HepG2 (cell line): ENCODE measurements at regions not wholly inside any gene's neighbourhood (a gene's known extent, or its start where the extent isn't known, plus 50 kb on each side); places are given as distances from the start of the nearest gene placed in this dataset.

Experiments
- ATAC-seq: fragments of 200-7000 bp; cut with Tn5 transposase; 3 replicates; pipeline ENCODE4 v1.9.1; 2020; ENCODE audit warnings: mild to moderate bottlenecking, moderate library complexity
- BruUV-seq: library from RNA; stranded (reverse); fragments of 400-500 nt; replicated peaks from 2 replicates; lab custom pipeline; 2021; lab: Mats Ljungman, UMichigan
- CTCF ChIA-PET: fragments of 300-600 bp; formaldehyde crosslinking; extraction: SDS; loops from one replicate; lab custom pipeline; 2021; ENCODE audit warnings: low total read pairs, inconsistent platforms, low intra/inter-chr PET ratio; lab: Yijun Ruan, JAX
- POLR2A ChIA-PET: fragments of 350-600 bp; sonication (Branson Sonifier 250); formaldehyde crosslinking; loops from one replicate; lab custom pipeline; 2020; ENCODE audit warnings: antibody characterized with exemption, inconsistent platforms; lab: Yijun Ruan, JAX
- DNase-seq: peaks from one replicate; pipeline ENCODE4 v3.0.0-alpha.2; 2015; ENCODE audit warnings: low spot score
- FAIRE-seq: peaks from 3 replicates; lab custom pipeline; 2011; peaks lifted over from hg19 to GRCh38; lab: Jason Lieb, UNC
- H2AFZ ChIP-seq: one replicate; pipeline ENCODE4 v1.6.1; 2011; ENCODE audit warnings: low read length, inconsistent platforms
- H3K27ac ChIP-seq: fragments of 300-600 bp; 3 replicates; pipeline ENCODE4 v1.8.0; 2011; ENCODE audit warnings: mixed run types, mild to moderate bottlenecking, mixed read lengths, low read length, inconsistent platforms; ENCODE audit not compliant: insufficient read depth; ENCODE audit errors: extremely low read length
- H3K27me3 ChIP-seq, 2 experiments: fragments of 200-600 bp in 1 of 2; 2 replicates in 1 of 2; 3 replicates in 1 of 2; pipeline versions ENCODE4 v1.6.0 to v1.8.0; 2011; ENCODE audit warnings: low read length in 2 of 2, mild to moderate bottlenecking in 2 of 2, moderate library complexity in 2 of 2, inconsistent platforms in 1 of 2; ENCODE audit not compliant: insufficient read depth in 2 of 2, control insufficient read depth in 1 of 2
- H3K36me3 ChIP-seq, 2 experiments: fragments of 200-600 bp in 1 of 2; replicated peaks in 1 of 2; 2 replicates in 1 of 2; 3 replicates in 1 of 2; pipeline versions ENCODE4 v1.5.1 to v1.8.0; 2011; ENCODE audit warnings: low read length in 2 of 2, inconsistent platforms in 1 of 2; ENCODE audit not compliant: insufficient read depth in 2 of 2, control insufficient read depth in 1 of 2
- H3K4me1 ChIP-seq: 2 replicates; pipeline ENCODE4 v1.5.1; 2012; ENCODE audit warnings: low read length, inconsistent platforms; ENCODE audit not compliant: insufficient read depth
- H3K4me2 ChIP-seq: 2 replicates; pipeline ENCODE4 v1.6.0; 2011; ENCODE audit warnings: low read depth, low read length, inconsistent platforms
- H3K4me3 ChIP-seq, 3 experiments: fragments of 200-600 bp in 1 of 3; sonication (generic), shearing (Covaris generic) in 1 of 3; replicated peaks in 1 of 3; 2 replicates each; pipeline ENCODE4 v1.5.1; 2011 to 2016; ENCODE audit warnings: low read length in 3 of 3, inconsistent platforms in 2 of 3, low read depth in 2 of 3, mild to moderate bottlenecking in 2 of 3, control low read depth in 1 of 3, mixed read lengths in 1 of 3; ENCODE audit not compliant: insufficient read depth in 1 of 3
- H3K79me2 ChIP-seq: one replicate; pipeline ENCODE4 v1.6.1; 2011; ENCODE audit warnings: low read length, inconsistent platforms; ENCODE audit not compliant: insufficient read depth
- H3K9ac ChIP-seq: 2 replicates; pipeline ENCODE4 v1.6.0; 2011; ENCODE audit warnings: mild to moderate bottlenecking, low read depth, low read length, inconsistent platforms; ENCODE audit not compliant: insufficient read depth
- H3K9me3 ChIP-seq: 2 replicates; pipeline ENCODE4 v1.5.1; 2012; ENCODE audit warnings: mild to moderate bottlenecking, low read length
- H4K20me1 ChIP-seq: 2 replicates; pipeline ENCODE4 v1.6.0; 2011; ENCODE audit warnings: inconsistent platforms, mild to moderate bottlenecking, low read length, moderate library complexity; ENCODE audit not compliant: insufficient read depth
- ATRX ChIP-seq: sonication (generic); formaldehyde crosslinking; IDR thresholded peaks from 2 replicates; pipeline ENCODE4 v1.4.0; 2020; ENCODE audit warnings: missing genetic modification reagents, borderline replicate concordance
- CBFB ChIP-seq: sonication (generic); formaldehyde crosslinking; IDR thresholded peaks from 2 replicates; pipeline ENCODE4 v1.4.0; 2020; ENCODE audit warnings: missing genetic modification reagents
- DPF2 ChIP-seq: sonication (generic); formaldehyde crosslinking; IDR thresholded peaks from 2 replicates; pipeline ENCODE4 v1.4.0; 2020; ENCODE audit warnings: mild to moderate bottlenecking, low read depth, missing genetic modification reagents, borderline replicate concordance
- HIVEP1 ChIP-seq: sonication (generic); formaldehyde crosslinking; IDR thresholded peaks from 2 replicates; pipeline ENCODE4 v1.4.0; 2020; ENCODE audit warnings: mild to moderate bottlenecking, missing genetic modification reagents
- MAFK ChIP-seq, 2 experiments: IDR thresholded peaks in 1 of 2; conservative IDR thresholded peaks in 1 of 2; 2 replicates each; pipeline ENCODE4 v1.6.1; 2011; ENCODE audit warnings: improper control_type of control experiment in 2 of 2, low read length in 2 of 2
- MAX ChIP-seq: IDR thresholded peaks from 2 replicates; pipeline ENCODE4 v1.6.1; 2012; ENCODE audit warnings: inconsistent platforms
- SKIL ChIP-seq: sonication (generic); formaldehyde crosslinking; IDR thresholded peaks from 2 replicates; pipeline ENCODE4 v1.8.0; 2022; ENCODE audit warnings: missing genetic modification reagents, mild to moderate bottlenecking, moderate library complexity, borderline replicate concordance
- U2AF1 ChIP-seq: fragments of 200-400 bp; formaldehyde crosslinking; optimal IDR thresholded peaks from 2 replicates; pipeline ENCODE3; 2017; ENCODE audit warnings: mild to moderate bottlenecking, low read depth, low read length
- ZC3H4 ChIP-seq: sonication (generic); formaldehyde crosslinking; IDR thresholded peaks from 2 replicates; pipeline ENCODE4 v1.4.0; 2020; ENCODE audit warnings: missing genetic modification reagents, borderline replicate concordance
- ZFP36L2 ChIP-seq: sonication (generic); formaldehyde crosslinking; IDR thresholded peaks from 2 replicates; pipeline ENCODE4 v1.4.0; 2020; ENCODE audit warnings: missing genetic modification reagents
- ZNF44 ChIP-seq: sonication (generic); formaldehyde crosslinking; IDR thresholded peaks from 2 replicates; pipeline ENCODE4 v1.5.1; 2020; ENCODE audit warnings: mild to moderate bottlenecking, missing genetic modification reagents
- WGBS: methylation state at CpG from one replicate; pipeline ENCODE4 v1.1.6; 2017; ENCODE audit warnings: low lambda C conversion rate; 5-methylcytosine and 5-hydroxymethylcytosine counted together
- in situ Hi-C: cut with HindIII; loops from 2 replicates; pipeline ENCODE4 v1.10.0; 2017; ENCODE audit warnings: low pct_unique_long_range_greater_than_20kb; ENCODE audit not compliant: extremely low pct_ligation_motif_present
- intact Hi-C: fragments of 100-400 bp; cut with micrococcal nuclease; formaldehyde crosslinking; loops from one replicate; pipeline ENCODE4 v1.10.0; 2022; ENCODE audit not compliant: unreplicated experiment
- TF ChIP-seq, protein P1 (sequence below): sonication (generic); formaldehyde crosslinking; IDR thresholded peaks from 2 replicates; pipeline ENCODE4 v1.4.0; 2020; ENCODE audit warnings: missing genetic modification reagents, borderline replicate concordance
- TF ChIP-seq, protein P2 (sequence below): sonication (generic); IDR thresholded peaks from 2 replicates; pipeline ENCODE4 v1.6.1; 2016; ENCODE audit warnings: low read depth, borderline replicate concordance

DNA sequence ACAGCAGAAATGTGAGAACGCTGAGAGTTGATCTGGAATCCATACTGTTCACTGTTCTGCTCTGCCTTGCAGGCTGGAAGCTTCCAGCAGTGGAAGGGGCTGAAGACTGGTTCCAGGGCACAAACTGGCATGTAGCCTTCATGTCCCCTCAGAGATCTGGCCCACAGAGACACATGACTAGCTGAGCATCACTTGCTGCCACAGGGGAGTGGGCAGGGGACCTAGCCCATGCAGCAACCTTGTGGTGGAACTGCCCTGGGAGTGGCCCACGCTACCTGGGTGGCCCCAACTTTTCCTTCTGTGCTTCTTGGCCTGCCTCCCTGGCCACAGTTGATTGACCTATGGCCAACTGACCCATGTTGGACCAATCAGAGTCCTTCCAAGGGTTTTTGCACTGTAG is 98.1 kb downstream of the TPRA1 start (continued):
- TF ChIP-seq DPF2 (CRISPR knock-in tag) (no peak), ZNF44 (CRISPR knock-in tag) (no peak), HIVEP1 (CRISPR knock-in tag) (no peak), CBFB (CRISPR knock-in tag) (no peak), ATRX (CRISPR knock-in tag) (no peak), ZFP36L2 (CRISPR knock-in tag) (no peak), MAX (no peak)

- H3K27ac ChIP-seq = no peak overlapping the region
- intact Hi-C loops = no loop called here
- no peak for ATAC-seq
- CTCF ChIA-PET = no interaction called here
- 59% methylated on average over 4 of the region's 5 CpGs for WGBS
- H4K20me1 ChIP-seq = no peaks in the 10 kb centered on the region
- H3K27me3 ChIP-seq = peaks cover 1 to 9% of the 10 kb centered on the region in 2 experiments; a peak in 2 of 5 replicates
- H3K36me3 ChIP-seq = no peaks in the 10 kb centered on the region
- in situ Hi-C loops = no loop called here
- H3K9me3 ChIP-seq = no peaks in the 10 kb centered on the region
- H3K4me3 ChIP-seq = no peak overlapping the region
- DNase-seq = no peak
- no peak for TF ChIP-seq SKIL
- TF ChIP-seq ZC3H4 (CRISPR knock-in tag) = no peak
- TF ChIP-seq U2AF1 = no peak
- TF ChIP-seq MAFK (conservative IDR thresholded peaks at IDR 0.05 in 1 of 2, IDR thresholded peaks at IDR 0.05 in 1 of 2; ENCODE audit: low read length in 2 of 2) = no peak
- TF ChIP-seq, protein P1, sequence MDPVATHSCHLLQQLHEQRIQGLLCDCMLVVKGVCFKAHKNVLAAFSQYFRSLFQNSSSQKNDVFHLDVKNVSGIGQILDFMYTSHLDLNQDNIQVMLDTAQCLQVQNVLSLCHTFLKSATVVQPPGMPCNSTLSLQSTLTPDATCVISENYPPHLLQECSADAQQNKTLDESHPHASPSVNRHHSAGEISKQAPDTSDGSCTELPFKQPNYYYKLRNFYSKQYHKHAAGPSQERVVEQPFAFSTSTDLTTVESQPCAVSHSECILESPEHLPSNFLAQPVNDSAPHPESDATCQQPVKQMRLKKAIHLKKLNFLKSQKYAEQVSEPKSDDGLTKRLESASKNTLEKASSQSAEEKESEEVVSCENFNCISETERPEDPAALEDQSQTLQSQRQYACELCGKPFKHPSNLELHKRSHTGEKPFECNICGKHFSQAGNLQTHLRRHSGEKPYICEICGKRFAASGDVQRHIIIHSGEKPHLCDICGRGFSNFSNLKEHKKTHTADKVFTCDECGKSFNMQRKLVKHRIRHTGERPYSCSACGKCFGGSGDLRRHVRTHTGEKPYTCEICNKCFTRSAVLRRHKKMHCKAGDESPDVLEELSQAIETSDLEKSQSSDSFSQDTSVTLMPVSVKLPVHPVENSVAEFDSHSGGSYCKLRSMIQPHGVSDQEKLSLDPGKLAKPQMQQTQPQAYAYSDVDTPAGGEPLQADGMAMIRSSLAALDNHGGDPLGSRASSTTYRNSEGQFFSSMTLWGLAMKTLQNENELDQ (CRISPR knock-in tag) = no peak
- TF ChIP-seq, protein P2, sequence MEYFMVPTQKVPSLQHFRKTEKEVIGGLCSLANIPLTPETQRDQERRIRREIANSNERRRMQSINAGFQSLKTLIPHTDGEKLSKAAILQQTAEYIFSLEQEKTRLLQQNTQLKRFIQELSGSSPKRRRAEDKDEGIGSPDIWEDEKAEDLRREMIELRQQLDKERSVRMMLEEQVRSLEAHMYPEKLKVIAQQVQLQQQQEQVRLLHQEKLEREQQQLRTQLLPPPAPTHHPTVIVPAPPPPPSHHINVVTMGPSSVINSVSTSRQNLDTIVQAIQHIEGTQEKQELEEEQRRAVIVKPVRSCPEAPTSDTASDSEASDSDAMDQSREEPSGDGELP = no peak
- no peak for TF ChIP-seq HIVEP1 (CRISPR knock-in tag)
- no peak overlapping the region for H2AFZ ChIP-seq
- no peak overlapping the region for H3K4me2 ChIP-seq
- H3K4me1 ChIP-seq = no peaks in the 10 kb centered on the region
- no TSS peak for BruUV-seq
- H3K79me2 ChIP-seq = no peaks in the 10 kb centered on the region
- POLR2A ChIA-PET = no interaction called here
- no peak overlapping the region for H3K9ac ChIP-seq
- no peak for FAIRE-seq
These were observed 98.6 kb downstream of the TPRA1 start for GRCh38 chr3:127491909-127492308.
